ENCODE measurements at regions not wholly inside any gene's neighbourhood (a gene's known extent, or its start where the extent isn't known, plus 50 kb on each side); places are given as distances from the start of the nearest gene placed in this dataset.

DNA sequence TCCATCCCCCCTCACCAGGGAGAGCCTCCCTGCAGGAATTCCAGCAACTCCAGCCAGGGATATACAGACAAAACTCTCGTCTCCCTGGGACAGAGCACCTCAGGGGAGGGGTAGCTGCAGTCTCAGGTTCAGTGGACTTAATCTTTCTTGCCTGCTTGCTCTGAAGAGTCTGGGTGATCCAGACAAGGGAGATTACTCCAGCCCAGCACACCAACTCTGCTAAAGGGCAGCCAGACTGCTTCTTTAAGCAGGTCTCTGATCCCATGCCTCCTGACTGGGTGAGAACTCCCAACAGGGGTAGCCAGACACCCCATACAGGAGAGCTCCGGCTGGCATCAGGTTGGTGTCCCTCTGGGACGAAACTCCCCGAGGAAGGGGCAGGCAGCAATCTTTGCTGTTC is 888.7 kb downstream of the RAB28 start:
- H3K4me1 Mint-ChIP-seq (ENCODE audit: unreplicated experiment) = no peaks in the 10 kb centered on the region

DNA sequence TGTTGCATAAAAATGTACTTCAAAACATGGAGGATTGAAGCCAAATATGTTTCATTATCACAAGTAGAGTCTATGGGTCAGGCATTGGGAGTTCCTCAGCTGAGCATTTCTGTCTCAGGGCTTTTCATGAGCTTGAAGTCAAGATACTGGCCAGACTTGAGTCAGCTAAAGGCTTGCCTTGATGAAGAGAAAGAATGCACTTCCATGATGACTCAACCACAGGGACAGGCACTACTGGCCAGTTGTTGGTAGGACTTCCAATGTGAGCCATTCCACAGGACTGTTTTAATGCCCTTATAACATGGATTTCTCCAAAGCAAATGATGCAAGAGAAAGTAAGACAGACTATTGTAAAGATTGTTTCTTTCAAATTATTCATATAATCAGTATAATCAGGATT is 895.6 kb downstream of the RAB28 start:
- H3K36me3 Mint-ChIP-seq = no peaks in the 10 kb centered on the region
- DNase-seq (ENCODE audit: extremely low spot score, unreplicated experiment) = no peak
- H3K27ac Mint-ChIP-seq = no peak overlapping the region
- no peaks in the 10 kb centered on the region for H3K27me3 Mint-ChIP-seq
- H3K4me1 Mint-ChIP-seq (ENCODE audit: unreplicated experiment) = no peaks in the 10 kb centered on the region
- no peak for TF ChIP-seq CTCF (conservative IDR thresholded peaks at IDR 0.05)
- no peak overlapping the region for H3K4me3 Mint-ChIP-seq
- H3K9me3 Mint-ChIP-seq = no peaks in the 10 kb centered on the region

More for the DNA sequence above, 888.7 kb downstream of the RAB28 start:
- Mint-ChIP-seq H3K27ac (no peak overlapping the region), H3K36me3 (no peaks in the 10 kb centered on the region), H3K4me3 (no peak overlapping the region), H3K27me3 (no peaks in the 10 kb centered on the region), H3K9me3 (no peaks in the 10 kb centered on the region)
- no peak for TF ChIP-seq CTCF (conservative IDR thresholded peaks at IDR 0.05)
- no peak for DNase-seq (ENCODE audit: extremely low spot score, unreplicated experiment)

DNA sequence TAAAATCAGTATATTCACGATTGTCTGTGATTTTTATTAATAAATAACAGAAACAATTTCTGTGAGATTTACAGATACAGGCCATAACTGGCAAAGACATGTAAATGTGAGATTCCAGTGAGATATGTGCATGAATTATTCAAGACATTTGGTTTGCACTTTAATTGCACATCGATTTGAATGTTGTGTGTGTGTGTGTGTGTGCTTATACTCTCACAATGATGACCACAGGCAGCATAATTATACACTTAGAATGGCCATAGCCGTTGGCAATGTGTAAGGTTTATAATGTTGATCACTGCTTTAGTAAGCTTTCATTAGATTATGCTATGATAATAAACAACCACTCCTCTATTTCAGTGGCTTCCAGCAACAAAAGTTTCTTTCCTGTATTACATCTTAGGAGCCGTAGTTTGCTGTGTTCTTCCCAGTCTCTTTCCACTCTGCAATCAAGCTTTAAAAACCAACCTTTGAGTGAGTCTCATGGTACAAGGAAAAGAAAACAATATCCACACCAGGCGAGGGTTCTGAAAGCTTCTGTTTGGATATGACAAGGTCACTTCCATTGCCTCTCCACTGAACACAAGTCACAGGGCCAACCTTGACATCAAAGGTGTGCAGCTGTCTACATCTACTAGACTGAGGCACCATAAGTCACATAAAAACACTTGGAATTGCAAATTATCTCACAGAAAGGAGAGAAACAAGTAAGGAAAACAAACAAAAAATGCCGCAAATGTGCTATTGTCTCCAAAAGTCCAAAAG is 897.7 kb downstream of the RAB28 start:
- no peak for DNase-seq (ENCODE audit: extremely low spot score, unreplicated experiment)
- Mint-ChIP-seq H3K27ac (no peak overlapping the region), H3K36me3 (no peaks in the 10 kb centered on the region), H3K9me3 (no peaks in the 10 kb centered on the region), H3K27me3 (no peaks in the 10 kb centered on the region), H3K4me1 (ENCODE audit: unreplicated experiment) (no peaks in the 10 kb centered on the region), H3K4me3 (no peak overlapping the region)
- no peak for TF ChIP-seq CTCF (conservative IDR thresholded peaks at IDR 0.05)

DNA sequence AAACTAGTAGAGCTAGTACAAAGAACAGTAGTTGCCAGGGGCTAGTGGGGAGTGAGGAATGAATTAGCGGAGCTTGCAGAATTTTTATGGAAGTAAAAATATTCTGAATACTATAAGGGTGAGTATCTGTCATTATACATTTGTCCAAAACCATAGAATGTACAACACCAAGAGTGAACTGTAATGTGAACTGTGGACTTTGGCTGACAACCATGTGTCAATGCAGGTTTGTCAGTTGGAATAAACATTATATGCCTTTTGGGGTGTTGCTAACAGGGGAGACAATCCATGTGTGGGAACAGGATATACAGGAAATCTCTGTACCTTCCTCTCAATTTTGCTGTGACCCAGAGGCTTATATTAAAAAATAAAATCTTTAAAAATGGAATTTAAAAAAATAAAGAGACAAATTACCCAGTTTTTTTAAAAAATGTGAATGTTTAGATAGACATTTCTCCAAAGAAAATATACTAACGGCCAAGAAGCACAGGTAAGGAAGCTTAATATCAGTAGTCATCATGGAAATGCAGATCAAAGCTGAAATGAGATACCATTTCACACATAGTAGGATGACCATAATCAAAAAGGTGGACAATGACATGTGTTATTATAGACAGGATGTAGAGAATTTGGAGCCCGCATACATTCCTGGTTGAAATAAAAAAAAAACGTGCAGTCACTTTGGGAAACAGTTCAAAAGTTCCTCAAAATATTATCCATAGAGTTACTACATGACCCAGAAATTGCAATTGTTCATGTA is 899.8 kb downstream of the RAB28 start:
- Mint-ChIP-seq H3K27ac (no peak overlapping the region), H3K9me3 (no peaks in the 10 kb centered on the region), H3K4me3 (no peak overlapping the region), H3K4me1 (ENCODE audit: unreplicated experiment) (no peaks in the 10 kb centered on the region), H3K36me3 (no peaks in the 10 kb centered on the region), H3K27me3 (no peaks in the 10 kb centered on the region)
- DNase-seq (ENCODE audit: extremely low spot score, unreplicated experiment) = no peak
- TF ChIP-seq CTCF (conservative IDR thresholded peaks at IDR 0.05) = no peak

DNA sequence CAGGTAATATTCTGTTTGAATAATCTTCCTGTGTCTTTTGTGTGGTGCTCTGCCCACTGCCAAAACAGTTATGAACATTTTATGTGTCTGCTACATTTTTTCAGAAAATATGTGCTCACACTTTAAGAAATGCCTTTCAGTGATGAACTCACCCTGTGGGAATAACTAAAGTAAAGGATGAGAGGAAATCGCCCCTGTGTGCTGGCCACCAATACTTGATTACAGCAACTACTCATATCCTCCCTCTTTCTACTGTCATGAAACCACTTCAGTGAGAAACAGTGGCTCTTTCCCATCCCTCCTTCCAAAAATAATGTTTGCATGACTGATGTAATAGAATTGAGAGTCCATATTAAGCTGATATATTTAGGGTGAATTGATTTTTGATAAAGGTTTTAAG is 900.9 kb downstream of the RAB28 start:
- no peak overlapping the region for H3K4me3 Mint-ChIP-seq
- H3K27ac Mint-ChIP-seq = no peak overlapping the region
- DNase-seq (ENCODE audit: extremely low spot score, unreplicated experiment) = no peak
- no peaks in the 10 kb centered on the region for H3K27me3 Mint-ChIP-seq
- H3K36me3 Mint-ChIP-seq = no peaks in the 10 kb centered on the region
- no peak for TF ChIP-seq CTCF (conservative IDR thresholded peaks at IDR 0.05)
- H3K9me3 Mint-ChIP-seq = no peaks in the 10 kb centered on the region
- H3K4me1 Mint-ChIP-seq (ENCODE audit: unreplicated experiment) = no peaks in the 10 kb centered on the region

Data from type B pancreatic cell (in vitro differentiated cells).